ENCODE measurements at regions not wholly inside any gene's neighbourhood (a gene's known extent, or its start where the extent isn't known, plus 50 kb on each side); places are given as distances from the start of the nearest gene placed in this dataset.
"Not testable (repeated sequence)": the region's sequence is repeated elsewhere in the genome, so short reads cannot be mapped to it uniquely, and the experiment has no call there.

DNA sequence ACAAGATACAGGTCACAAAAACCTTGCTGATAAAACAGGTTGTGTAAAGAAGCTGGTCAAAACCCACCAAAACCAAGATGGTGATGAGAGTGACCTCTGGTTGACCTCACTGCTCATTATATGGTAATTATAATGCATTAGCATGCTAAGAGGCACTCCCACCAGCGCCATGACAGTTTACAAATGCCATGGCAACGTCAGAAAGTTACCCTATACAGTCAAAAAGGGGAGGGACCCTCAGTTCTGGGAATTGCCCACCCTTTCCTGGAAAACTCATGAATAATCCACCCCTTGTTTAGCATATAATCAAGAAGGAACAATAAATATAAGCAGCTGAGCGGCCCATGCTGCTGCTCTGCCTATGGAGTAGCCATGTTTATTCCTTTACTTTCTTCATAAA, 434.1 kb downstream of the ZNF536 start:
- no peak overlapping the region for H2AFZ ChIP-seq
- H3K79me2 ChIP-seq: no peaks in the 10 kb centered on the region
- WGBS (ENCODE audit: low lambda C conversion rate, missing lambda C conversion rate): 92% methylated on average over 3 of the region's 3 CpGs
- no peaks in the 10 kb centered on the region for H3K9me2 ChIP-seq (replicated peaks; ENCODE audit: insufficient read depth)
- no peaks in the 10 kb centered on the region for H4K20me1 ChIP-seq (ENCODE audit: insufficient read depth, poor library complexity, severe bottlenecking)
- DNase-seq (ENCODE audit: low spot score): no peak
- TF ChIP-seq EZH2phosphoT487 (IDR thresholded peaks at IDR 0.05; ENCODE audit: low read depth, severe bottlenecking, unreplicated experiment): no peak
- TF ChIP-seq EZH2 (IDR thresholded peaks at IDR 0.05; ENCODE audit: borderline replicate concordance): no peak
- TF ChIP-seq, protein P1, sequence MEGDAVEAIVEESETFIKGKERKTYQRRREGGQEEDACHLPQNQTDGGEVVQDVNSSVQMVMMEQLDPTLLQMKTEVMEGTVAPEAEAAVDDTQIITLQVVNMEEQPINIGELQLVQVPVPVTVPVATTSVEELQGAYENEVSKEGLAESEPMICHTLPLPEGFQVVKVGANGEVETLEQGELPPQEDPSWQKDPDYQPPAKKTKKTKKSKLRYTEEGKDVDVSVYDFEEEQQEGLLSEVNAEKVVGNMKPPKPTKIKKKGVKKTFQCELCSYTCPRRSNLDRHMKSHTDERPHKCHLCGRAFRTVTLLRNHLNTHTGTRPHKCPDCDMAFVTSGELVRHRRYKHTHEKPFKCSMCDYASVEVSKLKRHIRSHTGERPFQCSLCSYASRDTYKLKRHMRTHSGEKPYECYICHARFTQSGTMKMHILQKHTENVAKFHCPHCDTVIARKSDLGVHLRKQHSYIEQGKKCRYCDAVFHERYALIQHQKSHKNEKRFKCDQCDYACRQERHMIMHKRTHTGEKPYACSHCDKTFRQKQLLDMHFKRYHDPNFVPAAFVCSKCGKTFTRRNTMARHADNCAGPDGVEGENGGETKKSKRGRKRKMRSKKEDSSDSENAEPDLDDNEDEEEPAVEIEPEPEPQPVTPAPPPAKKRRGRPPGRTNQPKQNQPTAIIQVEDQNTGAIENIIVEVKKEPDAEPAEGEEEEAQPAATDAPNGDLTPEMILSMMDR (IDR thresholded peaks at IDR 0.05; ENCODE audit: poor library complexity): no peak
- no peaks in the 10 kb centered on the region for H3K36me3 ChIP-seq (replicated peaks; ENCODE audit: insufficient read depth, low read depth)
- H3K4me2 ChIP-seq: no peak overlapping the region
- H3K4me3 ChIP-seq: no peak overlapping the region
- H3K9me3 ChIP-seq (ENCODE audit: low read depth): no peaks in the 10 kb centered on the region
- H3K4me1 ChIP-seq (ENCODE audit: insufficient read depth): no peaks in the 10 kb centered on the region
- H3K27ac ChIP-seq: no peak overlapping the region
- H3K27me3 ChIP-seq: no peaks in the 10 kb centered on the region

DNA sequence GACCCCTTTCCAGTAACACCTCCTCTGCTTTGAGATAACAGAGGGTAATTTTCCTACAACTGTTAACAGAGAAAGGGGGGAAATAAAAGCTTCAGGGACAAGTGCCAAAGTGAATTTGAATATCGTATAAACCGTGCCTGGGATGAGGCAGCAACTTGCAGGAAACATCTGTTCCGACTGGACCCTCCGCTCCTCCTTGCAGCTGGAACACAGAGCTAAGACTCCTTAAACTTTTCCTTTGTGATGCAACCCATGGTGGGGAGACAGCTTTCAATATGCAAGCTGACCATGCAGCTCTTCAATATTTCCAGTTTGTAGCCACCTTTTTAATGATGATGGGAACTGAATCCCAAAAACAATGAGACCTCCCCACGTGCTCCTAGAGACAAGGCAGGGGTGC, 432.6 kb downstream of the ZNF536 start:
- Histone ChIP-seq H3K27me3 (peaks cover 7% of the 10 kb centered on the region), H3K4me1 (ENCODE audit: insufficient read depth) (no peaks in the 10 kb centered on the region), H3K36me3 (replicated peaks; ENCODE audit: insufficient read depth, low read depth) (no peaks in the 10 kb centered on the region), H3K9me3 (ENCODE audit: low read depth) (no peaks in the 10 kb centered on the region), H2AFZ (no peak overlapping the region), H3K9me2 (replicated peaks; ENCODE audit: insufficient read depth) (no peaks in the 10 kb centered on the region), H3K79me2 (no peaks in the 10 kb centered on the region), H4K20me1 (ENCODE audit: insufficient read depth, poor library complexity, severe bottlenecking) (no peaks in the 10 kb centered on the region), H3K27ac (no peak overlapping the region), H3K4me3 (no peak overlapping the region), H3K4me2 (peak overlapping the region; percentile 66)
- 50% methylated on average over 5 of the region's 5 CpGs for WGBS (ENCODE audit: low lambda C conversion rate, missing lambda C conversion rate)
- DNase-seq (ENCODE audit: low spot score): no peak
- TF ChIP-seq, protein P1 (IDR thresholded peaks at IDR 0.05; ENCODE audit: poor library complexity): no peak
- no peak for TF ChIP-seq EZH2 (IDR thresholded peaks at IDR 0.05; ENCODE audit: borderline replicate concordance)
- no peak for TF ChIP-seq EZH2phosphoT487 (IDR thresholded peaks at IDR 0.05; ENCODE audit: low read depth, severe bottlenecking, unreplicated experiment)

DNA sequence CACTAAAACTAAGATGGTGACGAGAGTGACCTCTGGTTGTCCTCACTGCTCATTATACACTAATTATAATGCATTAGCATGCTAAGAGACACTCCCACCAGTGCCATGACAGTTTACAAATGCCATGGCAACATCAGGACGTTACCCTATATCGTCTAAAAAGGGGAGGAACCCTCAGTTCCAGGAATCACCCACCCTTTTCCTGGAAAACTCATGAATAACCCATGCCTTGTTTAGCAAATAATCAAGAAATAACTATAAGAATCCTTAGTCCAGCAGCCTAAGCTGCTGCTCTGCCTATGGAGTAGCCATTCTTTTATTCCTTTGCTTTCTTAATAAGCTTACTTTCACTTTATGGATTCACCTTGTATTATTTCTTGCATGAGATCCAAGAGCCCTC, 432.1 kb downstream of the ZNF536 start:
- H3K9me2 ChIP-seq (replicated peaks; ENCODE audit: insufficient read depth); H2AFZ ChIP-seq; H3K27ac ChIP-seq; H3K4me1 ChIP-seq (ENCODE audit: insufficient read depth); H3K36me3 ChIP-seq (replicated peaks; ENCODE audit: insufficient read depth, low read depth); DNase-seq (ENCODE audit: low spot score); H4K20me1 ChIP-seq (ENCODE audit: insufficient read depth, poor library complexity, severe bottlenecking); H3K79me2 ChIP-seq; H3K4me3 ChIP-seq; H3K9me3 ChIP-seq (ENCODE audit: low read depth): not testable (repeated sequence)
- Histone ChIP-seq H3K27me3 (peaks cover 11% of the 10 kb centered on the region), H3K4me2 (peak overlapping the region; percentile 66)
- 60% methylated on average over 3 of the region's 3 CpGs for WGBS (ENCODE audit: low lambda C conversion rate, missing lambda C conversion rate)

DNA sequence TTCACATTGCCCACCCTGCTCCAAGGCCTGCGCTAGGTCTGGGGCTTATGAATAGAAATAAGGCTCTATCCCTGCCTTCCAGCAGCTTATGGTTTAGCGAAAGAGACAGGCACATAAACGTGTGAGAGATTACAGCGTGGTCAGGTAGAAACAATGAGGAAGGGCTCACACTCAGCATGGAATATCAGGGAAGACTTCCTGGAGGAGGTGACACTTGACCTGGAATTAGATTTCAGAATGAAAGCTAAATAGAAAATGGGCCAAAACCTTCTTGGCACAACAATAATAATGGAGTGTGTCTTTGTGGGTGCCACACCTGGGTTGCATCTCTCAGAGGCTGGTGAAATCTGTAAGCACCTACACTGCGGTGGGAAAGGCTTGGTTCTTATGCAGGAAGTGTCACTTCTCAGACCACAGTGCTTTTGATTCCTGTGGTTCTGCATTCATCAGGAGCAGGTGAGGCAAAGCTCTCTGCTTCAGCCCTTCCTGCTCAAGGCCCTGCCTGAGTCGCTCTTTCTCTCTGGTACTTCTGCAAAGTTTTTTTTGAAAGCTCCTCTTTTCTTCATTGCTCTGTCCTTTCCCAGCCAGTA, 430.3 kb downstream of the ZNF536 start:
- Histone ChIP-seq H3K79me2 (no peaks in the 10 kb centered on the region), H3K4me3 (no peak overlapping the region), H3K9me3 (ENCODE audit: low read depth) (no peaks in the 10 kb centered on the region), H2AFZ (no peak overlapping the region), H3K4me2 (no peak overlapping the region), H3K27ac (no peak overlapping the region), H4K20me1 (ENCODE audit: insufficient read depth, poor library complexity, severe bottlenecking) (no peaks in the 10 kb centered on the region), H3K9me2 (replicated peaks; ENCODE audit: insufficient read depth) (no peaks in the 10 kb centered on the region), H3K4me1 (ENCODE audit: insufficient read depth) (no peaks in the 10 kb centered on the region), H3K27me3 (peaks cover 17% of the 10 kb centered on the region), H3K36me3 (replicated peaks; ENCODE audit: insufficient read depth, low read depth) (no peaks in the 10 kb centered on the region)
- TF ChIP-seq EZH2phosphoT487 (IDR thresholded peaks at IDR 0.05; ENCODE audit: low read depth, severe bottlenecking, unreplicated experiment): no peak
- no peak for TF ChIP-seq EZH2 (IDR thresholded peaks at IDR 0.05; ENCODE audit: borderline replicate concordance)
- TF ChIP-seq, protein P1 (IDR thresholded peaks at IDR 0.05; ENCODE audit: poor library complexity): no peak
- 91% methylated on average over 6 of the region's 6 CpGs for WGBS (ENCODE audit: low lambda C conversion rate, missing lambda C conversion rate)
- DNase-seq (ENCODE audit: low spot score): no peak

Measured in hepatocyte (in vitro differentiated cells).